ENCODE measurements at regions not wholly inside any gene's neighbourhood (a gene's known extent, or its start where the extent isn't known, plus 50 kb on each side); places are given as distances from the start of the nearest gene placed in this dataset.

GRCh38 chr4:31360786-31361185, 640.6 kb downstream of the PCDH7 start:
- TF ChIP-seq, protein P1, sequence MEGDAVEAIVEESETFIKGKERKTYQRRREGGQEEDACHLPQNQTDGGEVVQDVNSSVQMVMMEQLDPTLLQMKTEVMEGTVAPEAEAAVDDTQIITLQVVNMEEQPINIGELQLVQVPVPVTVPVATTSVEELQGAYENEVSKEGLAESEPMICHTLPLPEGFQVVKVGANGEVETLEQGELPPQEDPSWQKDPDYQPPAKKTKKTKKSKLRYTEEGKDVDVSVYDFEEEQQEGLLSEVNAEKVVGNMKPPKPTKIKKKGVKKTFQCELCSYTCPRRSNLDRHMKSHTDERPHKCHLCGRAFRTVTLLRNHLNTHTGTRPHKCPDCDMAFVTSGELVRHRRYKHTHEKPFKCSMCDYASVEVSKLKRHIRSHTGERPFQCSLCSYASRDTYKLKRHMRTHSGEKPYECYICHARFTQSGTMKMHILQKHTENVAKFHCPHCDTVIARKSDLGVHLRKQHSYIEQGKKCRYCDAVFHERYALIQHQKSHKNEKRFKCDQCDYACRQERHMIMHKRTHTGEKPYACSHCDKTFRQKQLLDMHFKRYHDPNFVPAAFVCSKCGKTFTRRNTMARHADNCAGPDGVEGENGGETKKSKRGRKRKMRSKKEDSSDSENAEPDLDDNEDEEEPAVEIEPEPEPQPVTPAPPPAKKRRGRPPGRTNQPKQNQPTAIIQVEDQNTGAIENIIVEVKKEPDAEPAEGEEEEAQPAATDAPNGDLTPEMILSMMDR (IDR thresholded peaks at IDR 0.05), result no peak
- no peak for TF ChIP-seq POLR2A (IDR thresholded peaks at IDR 0.05)

All from stomach (tissue), 4 donors.